ENCODE measurements at regions not wholly inside any gene's neighbourhood (a gene's known extent, or its start where the extent isn't known, plus 50 kb on each side); places are given as distances from the start of the nearest gene placed in this dataset.

GRCh38 chr2:14524041-14524802 lies 108.3 kb upstream of the LRATD1 start:
- 58% methylated on average over 7 of the region's 7 CpGs for WGBS (ENCODE audit: insufficient coverage, low coverage, low lambda C conversion rate, missing lambda C conversion rate)
- H3K4me1 ChIP-seq, result no peaks in the 10 kb centered on the region
- no peak for TF ChIP-seq POLR2A (IDR thresholded peaks at IDR 0.05)
- TF ChIP-seq, protein P1, sequence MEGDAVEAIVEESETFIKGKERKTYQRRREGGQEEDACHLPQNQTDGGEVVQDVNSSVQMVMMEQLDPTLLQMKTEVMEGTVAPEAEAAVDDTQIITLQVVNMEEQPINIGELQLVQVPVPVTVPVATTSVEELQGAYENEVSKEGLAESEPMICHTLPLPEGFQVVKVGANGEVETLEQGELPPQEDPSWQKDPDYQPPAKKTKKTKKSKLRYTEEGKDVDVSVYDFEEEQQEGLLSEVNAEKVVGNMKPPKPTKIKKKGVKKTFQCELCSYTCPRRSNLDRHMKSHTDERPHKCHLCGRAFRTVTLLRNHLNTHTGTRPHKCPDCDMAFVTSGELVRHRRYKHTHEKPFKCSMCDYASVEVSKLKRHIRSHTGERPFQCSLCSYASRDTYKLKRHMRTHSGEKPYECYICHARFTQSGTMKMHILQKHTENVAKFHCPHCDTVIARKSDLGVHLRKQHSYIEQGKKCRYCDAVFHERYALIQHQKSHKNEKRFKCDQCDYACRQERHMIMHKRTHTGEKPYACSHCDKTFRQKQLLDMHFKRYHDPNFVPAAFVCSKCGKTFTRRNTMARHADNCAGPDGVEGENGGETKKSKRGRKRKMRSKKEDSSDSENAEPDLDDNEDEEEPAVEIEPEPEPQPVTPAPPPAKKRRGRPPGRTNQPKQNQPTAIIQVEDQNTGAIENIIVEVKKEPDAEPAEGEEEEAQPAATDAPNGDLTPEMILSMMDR (IDR thresholded peaks at IDR 0.05), result no peak
- H3K27me3 ChIP-seq, result no peaks in the 10 kb centered on the region
- H3K27ac ChIP-seq, result no peak overlapping the region
- ATAC-seq (no peak), DNase-seq (no peak)
- no peaks in the 10 kb centered on the region for H3K36me3 ChIP-seq
- intact Hi-C loops (cut with DNase I), result no loop called here
- H3K4me3 ChIP-seq, result no peak overlapping the region
- no peaks in the 10 kb centered on the region for H3K9me3 ChIP-seq

DNA sequence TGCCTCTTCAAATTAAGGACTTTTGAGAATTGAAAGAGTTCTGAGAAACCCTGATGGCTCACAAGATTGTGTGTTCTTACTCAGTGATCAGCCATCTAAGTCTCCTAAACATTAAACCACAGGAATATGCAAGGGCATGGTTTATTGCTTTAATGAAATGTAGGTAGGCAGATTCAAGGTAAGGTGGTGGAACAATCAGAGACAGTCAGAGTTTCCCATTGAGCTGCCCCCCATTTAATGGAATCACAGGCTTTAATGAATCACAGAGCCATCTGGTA lies 107.8 kb upstream of the LRATD1 start:
- Histone ChIP-seq H3K27ac (no peak overlapping the region), H3K4me1 (no peaks in the 10 kb centered on the region), H3K4me3 (no peak overlapping the region), H3K9me3 (no peaks in the 10 kb centered on the region), H3K27me3 (no peaks in the 10 kb centered on the region), H3K36me3 (no peaks in the 10 kb centered on the region)
- DNase-seq, result no peak
- TF ChIP-seq POLR2A (IDR thresholded peaks at IDR 0.05), result no peak
- TF ChIP-seq, protein P1 (IDR thresholded peaks at IDR 0.05), result no peak
- no peak for ATAC-seq
- intact Hi-C loops (cut with DNase I), result no loop called here

DNA sequence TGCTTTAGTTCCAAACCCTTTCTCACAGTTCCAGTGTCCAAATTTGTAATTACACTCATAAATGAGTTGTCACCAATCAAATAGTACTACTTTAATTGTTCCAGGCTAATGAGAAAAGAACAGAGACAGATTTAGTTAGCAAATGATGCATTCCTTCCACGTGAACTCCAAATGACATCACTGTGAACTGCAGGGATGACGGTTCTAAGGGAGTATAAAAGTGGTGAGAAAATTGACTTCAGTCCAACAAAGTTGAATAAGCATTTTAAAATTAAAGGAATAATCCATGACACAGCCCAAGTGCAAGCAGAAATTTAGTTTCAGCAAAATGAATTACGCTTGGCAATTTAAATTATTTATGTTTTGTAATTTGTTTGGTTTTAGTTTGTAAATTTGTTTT lies 102.0 kb upstream of the LRATD1 start:
- 58% methylated on average over 3 of the region's 3 CpGs for WGBS (ENCODE audit: insufficient coverage, low coverage, low lambda C conversion rate, missing lambda C conversion rate)
- DNase-seq, result no peak
- Histone ChIP-seq H3K27ac (no peak overlapping the region), H3K4me3 (no peak overlapping the region), H3K27me3 (no peaks in the 10 kb centered on the region), H3K4me1 (no peaks in the 10 kb centered on the region), H3K36me3 (no peaks in the 10 kb centered on the region), H3K9me3 (no peaks in the 10 kb centered on the region)
- intact Hi-C loops (cut with DNase I), result no loop called here
- TF ChIP-seq POLR2A (IDR thresholded peaks at IDR 0.05), result no peak
- TF ChIP-seq, protein P1 (IDR thresholded peaks at IDR 0.05), result no peak
- no peak for ATAC-seq

- ATAC-seq (peak in 2 of 4 donors; percentile 24 to 36), DNase-seq (no peak)
- 100% methylated on average over 1 of the region's 1 CpG for WGBS (ENCODE audit: insufficient coverage, low coverage, low lambda C conversion rate, missing lambda C conversion rate)
- Histone ChIP-seq H3K27ac (no peak overlapping the region), H3K9me3 (no peaks in the 10 kb centered on the region), H3K36me3 (no peaks in the 10 kb centered on the region), H3K4me3 (no peak overlapping the region), H3K4me1 (no peaks in the 10 kb centered on the region), H3K27me3 (no peaks in the 10 kb centered on the region)
- TF ChIP-seq POLR2A (IDR thresholded peaks at IDR 0.05), result no peak
- TF ChIP-seq, protein P1 (IDR thresholded peaks at IDR 0.05), result no peak
- intact Hi-C loops (cut with DNase I), result no loop called here
Measured at GRCh38 chr2:14533131-14533757, 99.3 kb upstream of the LRATD1 start.

Data from right lobe of liver (tissue), 6 donors.